KMS-11 (cell line): ENCODE measurements at regions not wholly inside any gene's neighbourhood (a gene's known extent, or its start where the extent isn't known, plus 50 kb on each side); places are given as distances from the start of the nearest gene placed in this dataset.

ENCODE experiments used
- H2AFZ ChIP-seq: fragments of 200-600 bp; sonication (generic); 2 replicates; pipeline ENCODE4 v1.6.1; 2016; ENCODE audit warnings: antibody characterized with exemption, mixed run types, low read depth
- H3K27ac ChIP-seq: fragments of 200-600 bp; sonication (generic); 2 replicates; pipeline ENCODE4 v1.6.1; 2016; ENCODE audit warnings: mild to moderate bottlenecking, mixed run types
- H3K27me3 ChIP-seq: fragments of 200-600 bp; sonication (generic); 2 replicates; pipeline ENCODE4 v1.6.1; 2017; ENCODE audit warnings: mild to moderate bottlenecking, low read depth, mixed run types, moderate library complexity; ENCODE audit not compliant: insufficient read depth
- H3K36me3 ChIP-seq: fragments of 200-600 bp; sonication (generic); 2 replicates; pipeline ENCODE4 v1.6.1; 2017; ENCODE audit warnings: mild to moderate bottlenecking, mixed run types; ENCODE audit not compliant: insufficient read depth
- H3K4me1 ChIP-seq: fragments of 200-600 bp; sonication (generic); 2 replicates; pipeline ENCODE4 v1.6.1; 2016; ENCODE audit warnings: mild to moderate bottlenecking, low read depth, mixed run types; ENCODE audit not compliant: poor library complexity, severe bottlenecking
- H3K4me2 ChIP-seq: fragments of 200-600 bp; sonication (generic); 2 replicates; pipeline ENCODE4 v1.7.0; 2016; ENCODE audit warnings: mild to moderate bottlenecking, mixed run types
- H3K4me3 ChIP-seq: fragments of 200-600 bp; sonication (generic); IDR thresholded peaks from 2 replicates; pipeline ENCODE4 v1.6.1; 2017; ENCODE audit warnings: low read depth, low read length, mixed read lengths; ENCODE audit not compliant: insufficient read depth
- H3K79me2 ChIP-seq: fragments of 200-600 bp; sonication (generic); 2 replicates; pipeline ENCODE4 v1.6.1; 2016; ENCODE audit warnings: low read depth, mixed run types; ENCODE audit not compliant: insufficient read depth
- H3K9ac ChIP-seq: fragments of 200-600 bp; sonication (generic); 2 replicates; pipeline ENCODE4 v1.6.1; 2016; ENCODE audit warnings: mild to moderate bottlenecking, mixed run types
- H4K20me1 ChIP-seq: fragments of 200-600 bp; sonication (generic); 2 replicates; pipeline ENCODE4 v1.6.1; 2016; ENCODE audit warnings: mild to moderate bottlenecking, mixed run types; ENCODE audit not compliant: insufficient read depth
- TF ChIP-seq, protein P1 (sequence below): fragments of 200-600 bp; sonication (generic); conservative IDR thresholded peaks from 2 replicates; pipeline ENCODE4 v1.6.1; 2017; ENCODE audit warnings: low read depth, mild to moderate bottlenecking, antibody characterized with exemption, low read length, moderate library complexity, mixed read lengths

DNA sequence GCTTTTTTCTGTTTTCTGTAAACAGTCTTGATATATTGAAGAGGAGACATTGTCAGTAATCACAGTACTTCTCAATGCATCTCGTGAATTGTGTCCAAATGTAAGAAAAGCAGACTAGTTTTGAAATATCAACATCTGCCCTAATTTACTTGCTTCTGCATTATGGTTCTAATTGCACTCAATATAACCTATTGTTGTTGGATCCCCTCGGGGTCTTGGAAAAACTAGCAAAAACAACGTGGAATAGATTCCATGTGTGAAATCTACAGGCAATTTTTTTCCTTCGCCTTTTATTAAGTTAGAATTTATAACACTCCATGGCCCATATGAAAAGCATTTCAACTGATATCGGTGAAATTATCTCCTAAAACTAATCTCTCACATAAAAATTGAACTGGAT is 236.5 kb downstream of the TTLL7 start:
- TF ChIP-seq, protein P1, sequence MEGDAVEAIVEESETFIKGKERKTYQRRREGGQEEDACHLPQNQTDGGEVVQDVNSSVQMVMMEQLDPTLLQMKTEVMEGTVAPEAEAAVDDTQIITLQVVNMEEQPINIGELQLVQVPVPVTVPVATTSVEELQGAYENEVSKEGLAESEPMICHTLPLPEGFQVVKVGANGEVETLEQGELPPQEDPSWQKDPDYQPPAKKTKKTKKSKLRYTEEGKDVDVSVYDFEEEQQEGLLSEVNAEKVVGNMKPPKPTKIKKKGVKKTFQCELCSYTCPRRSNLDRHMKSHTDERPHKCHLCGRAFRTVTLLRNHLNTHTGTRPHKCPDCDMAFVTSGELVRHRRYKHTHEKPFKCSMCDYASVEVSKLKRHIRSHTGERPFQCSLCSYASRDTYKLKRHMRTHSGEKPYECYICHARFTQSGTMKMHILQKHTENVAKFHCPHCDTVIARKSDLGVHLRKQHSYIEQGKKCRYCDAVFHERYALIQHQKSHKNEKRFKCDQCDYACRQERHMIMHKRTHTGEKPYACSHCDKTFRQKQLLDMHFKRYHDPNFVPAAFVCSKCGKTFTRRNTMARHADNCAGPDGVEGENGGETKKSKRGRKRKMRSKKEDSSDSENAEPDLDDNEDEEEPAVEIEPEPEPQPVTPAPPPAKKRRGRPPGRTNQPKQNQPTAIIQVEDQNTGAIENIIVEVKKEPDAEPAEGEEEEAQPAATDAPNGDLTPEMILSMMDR = no peak
- no peak overlapping the region for H3K9ac ChIP-seq
- H2AFZ ChIP-seq = no peak overlapping the region

DNA sequence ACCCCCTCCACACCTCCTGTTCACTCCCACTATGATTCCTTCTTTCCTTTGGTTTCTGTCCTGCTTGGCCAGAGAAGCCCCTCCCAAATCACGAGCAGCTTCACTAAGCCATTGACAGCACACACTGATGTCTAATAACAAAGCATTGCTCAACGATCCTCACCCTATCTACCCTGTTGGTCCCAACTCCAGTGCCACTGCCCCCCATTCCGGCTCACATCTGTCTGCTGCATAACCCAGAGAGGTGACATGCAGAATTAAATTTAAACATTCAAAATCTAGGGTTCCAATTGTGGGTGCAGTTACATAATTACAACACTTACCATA is 236.9 kb downstream of the TTLL7 start:
- Histone ChIP-seq H2AFZ (no peak overlapping the region), H3K4me3 (no peak overlapping the region), H3K4me2 (no peak overlapping the region), H3K79me2 (no peaks in the 10 kb centered on the region), H3K27ac (no peak overlapping the region), H4K20me1 (no peaks in the 10 kb centered on the region), H3K9ac (no peak overlapping the region), H3K4me1 (no peaks in the 10 kb centered on the region), H3K27me3 (no peaks in the 10 kb centered on the region), H3K36me3 (no peaks in the 10 kb centered on the region)
- TF ChIP-seq, protein P1 = no peak

More for the DNA sequence above, 236.5 kb downstream of the TTLL7 start:
- no peak overlapping the region for H3K27ac ChIP-seq
- H3K79me2 ChIP-seq = no peaks in the 10 kb centered on the region
- no peak overlapping the region for H3K4me3 ChIP-seq
- no peaks in the 10 kb centered on the region for H3K36me3 ChIP-seq
- no peaks in the 10 kb centered on the region for H3K4me1 ChIP-seq
- no peak overlapping the region for H3K4me2 ChIP-seq
- H4K20me1 ChIP-seq = no peaks in the 10 kb centered on the region
- no peaks in the 10 kb centered on the region for H3K27me3 ChIP-seq

DNA sequence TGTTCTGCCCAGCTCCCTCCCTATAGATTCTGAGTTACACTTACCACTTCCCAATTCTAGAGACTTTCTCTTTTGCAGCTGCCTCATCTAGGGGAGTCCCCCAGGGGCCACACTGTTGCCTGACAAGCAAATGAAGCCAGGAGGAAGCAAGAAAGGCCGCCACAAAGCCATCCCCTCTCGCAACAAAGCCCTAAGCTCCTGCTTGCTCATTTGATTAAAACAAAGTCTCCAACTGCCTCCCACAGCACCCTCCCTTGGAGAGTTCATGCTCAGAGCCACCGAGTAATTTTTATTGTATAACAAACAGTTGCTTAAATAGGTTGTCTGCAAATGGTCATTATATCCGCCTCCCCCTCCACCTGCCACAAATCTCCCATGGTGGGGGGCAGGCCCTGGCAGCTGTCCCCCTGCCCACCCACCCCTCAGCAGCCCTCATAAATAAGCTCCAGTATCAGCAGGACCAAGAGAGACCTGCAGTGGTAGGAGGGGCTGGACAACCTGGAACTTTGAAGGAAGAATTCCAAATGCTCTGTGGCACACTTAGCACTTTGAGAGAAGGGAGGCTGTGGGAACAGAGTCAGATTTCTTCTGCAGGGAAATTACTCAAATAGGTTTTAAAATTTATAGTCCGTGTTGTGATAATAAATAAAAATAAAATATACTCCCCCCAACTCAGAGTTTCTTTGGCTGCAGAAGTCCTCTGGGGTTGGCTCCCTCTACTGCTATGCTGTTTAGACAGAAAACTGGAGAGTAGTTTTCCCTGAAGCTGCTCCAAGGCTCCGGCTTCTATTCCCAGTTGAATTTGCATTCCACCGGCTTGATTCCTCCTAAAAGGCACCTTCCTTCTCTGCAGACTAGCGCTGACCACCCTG is 237.5 kb downstream of the TTLL7 start:
- no peak overlapping the region for H3K4me2 ChIP-seq
- H3K27me3 ChIP-seq = no peaks in the 10 kb centered on the region
- H2AFZ ChIP-seq = no peak overlapping the region
- no peaks in the 10 kb centered on the region for H3K36me3 ChIP-seq
- H4K20me1 ChIP-seq = no peaks in the 10 kb centered on the region
- H3K4me1 ChIP-seq = no peaks in the 10 kb centered on the region
- no peak overlapping the region for H3K4me3 ChIP-seq
- TF ChIP-seq, protein P1 = no peak
- H3K27ac ChIP-seq = no peak overlapping the region
- no peak overlapping the region for H3K9ac ChIP-seq
- no peaks in the 10 kb centered on the region for H3K79me2 ChIP-seq

DNA sequence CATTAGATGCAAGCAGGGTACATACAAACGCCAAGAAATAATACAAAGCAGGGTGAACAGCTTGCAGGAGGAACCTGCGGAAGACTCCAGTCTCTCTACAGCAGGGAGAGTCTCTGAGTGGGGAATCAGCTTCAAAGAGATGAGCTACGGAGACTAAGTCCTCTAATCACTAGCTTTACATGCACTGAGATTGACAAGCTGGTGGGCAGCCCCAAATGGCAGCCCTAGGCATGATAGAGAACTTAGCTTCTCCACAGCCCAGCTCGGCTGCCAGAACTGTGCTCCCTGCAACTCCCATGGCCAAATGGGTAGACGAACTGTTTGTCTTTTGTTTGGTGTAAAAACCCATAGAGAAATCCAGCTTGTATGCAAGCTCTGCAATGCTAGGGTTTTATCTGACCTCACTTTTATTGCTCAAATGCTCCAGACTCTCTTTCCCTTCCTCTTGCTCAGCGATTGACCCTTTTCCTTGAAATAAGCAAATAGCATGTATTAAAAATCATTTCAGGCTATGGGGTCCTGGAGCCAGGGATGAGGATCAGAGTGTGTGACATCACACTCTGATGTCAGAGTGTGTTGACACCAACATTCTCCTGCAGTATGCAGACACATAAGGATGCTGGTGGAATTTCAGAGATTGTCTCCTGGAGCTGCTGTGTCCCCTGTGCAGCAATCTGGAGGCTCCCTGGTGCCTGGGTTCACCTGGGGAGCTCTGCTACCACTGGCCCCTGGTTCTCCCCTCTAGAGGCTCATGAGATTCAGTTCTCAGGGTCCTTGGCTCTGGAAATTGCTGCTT is 238.5 kb downstream of the TTLL7 start:
- no peak overlapping the region for H3K4me3 ChIP-seq
- TF ChIP-seq, protein P1 = no peak
- no peak overlapping the region for H3K4me2 ChIP-seq
- no peak overlapping the region for H3K27ac ChIP-seq
- no peak overlapping the region for H3K9ac ChIP-seq
- H4K20me1 ChIP-seq = no peaks in the 10 kb centered on the region
- no peaks in the 10 kb centered on the region for H3K4me1 ChIP-seq
- H3K27me3 ChIP-seq = no peaks in the 10 kb centered on the region
- no peak overlapping the region for H2AFZ ChIP-seq
- no peaks in the 10 kb centered on the region for H3K79me2 ChIP-seq
- H3K36me3 ChIP-seq = no peaks in the 10 kb centered on the region
